ENCODE measurements at regions not wholly inside any gene's neighbourhood (a gene's known extent, or its start where the extent isn't known, plus 50 kb on each side); places are given as distances from the start of the nearest gene placed in this dataset.

GRCh38 chrX:6812087-6812486 lies 277.2 kb upstream of the VCX3A start:
- no peak for TF ChIP-seq CTCF (IDR thresholded peaks at IDR 0.05; ENCODE audit: control extremely low read depth, extremely low read depth, low read depth, missing control alignments)
- DNase-seq (ENCODE audit: extremely low spot score): no peak
- ChIA-PET CTCF (no interaction called here), POLR2A (no interaction called here)

- DNase-seq (ENCODE audit: extremely low spot score): no peak
- ChIA-PET POLR2A (no interaction called here), CTCF (no interaction called here)
- no peak for TF ChIP-seq CTCF (IDR thresholded peaks at IDR 0.05; ENCODE audit: control extremely low read depth, extremely low read depth, low read depth, missing control alignments)
These were observed 275.9 kb upstream of the VCX3A start for GRCh38 chrX:6810776-6811175.

- ChIA-PET POLR2A (no interaction called here), CTCF (no interaction called here)
These were observed 268.7 kb upstream of the VCX3A start for GRCh38 chrX:6803607-6804006.

GRCh38 chrX:6793000-6793399 lies 258.1 kb upstream of the VCX3A start:
- TF ChIP-seq CTCF (IDR thresholded peaks at IDR 0.05; ENCODE audit: control extremely low read depth, extremely low read depth, low read depth, missing control alignments): no peak
- ChIA-PET CTCF (no interaction called here), POLR2A (no interaction called here)
- DNase-seq (ENCODE audit: extremely low spot score): no peak

More at GRCh38 chrX:6803607-6804006, 268.7 kb upstream of the VCX3A start:
- no peak for DNase-seq (ENCODE audit: extremely low spot score)
- TF ChIP-seq CTCF (IDR thresholded peaks at IDR 0.05; ENCODE audit: control extremely low read depth, extremely low read depth, low read depth, missing control alignments): no peak

- ChIA-PET CTCF (no interaction called here), POLR2A (no interaction called here)
- no peak for TF ChIP-seq CTCF (IDR thresholded peaks at IDR 0.05; ENCODE audit: control extremely low read depth, extremely low read depth, low read depth, missing control alignments)
- no peak for DNase-seq (ENCODE audit: extremely low spot score)
These were observed 249.0 kb upstream of the VCX3A start for GRCh38 chrX:6783912-6784311.

- ChIA-PET CTCF (no interaction called here), POLR2A (no interaction called here)
- no peak for DNase-seq (ENCODE audit: extremely low spot score)
- TF ChIP-seq CTCF (IDR thresholded peaks at IDR 0.05; ENCODE audit: control extremely low read depth, extremely low read depth, low read depth, missing control alignments): no peak
These were observed 247.9 kb upstream of the VCX3A start for GRCh38 chrX:6782831-6783230.

Measured in GM10248 (cell line).